Muscle layer of duodenum (tissue), 2 donors: ENCODE measurements at regions not wholly inside any gene's neighbourhood (a gene's known extent, or its start where the extent isn't known, plus 50 kb on each side); places are given as distances from the start of the nearest gene placed in this dataset.

Experiments
- H3K27ac ChIP-seq: one replicate; pipeline ENCODE4 v1.7.0; 2013; ENCODE audit warnings: mild to moderate bottlenecking, low read length
- H3K27me3 ChIP-seq: one replicate; pipeline ENCODE4 v1.7.0; 2013; ENCODE audit warnings: low read depth, mild to moderate bottlenecking, control low read depth, low read length
- H3K36me3 ChIP-seq, 2 donors: one replicate each; pipeline ENCODE4 v1.7.0; 2013; ENCODE audit warnings: low read length in 2 of 2, control low read depth in 1 of 2, mild to moderate bottlenecking in 1 of 2; ENCODE audit not compliant: insufficient read depth in 2 of 2, control insufficient read depth in 1 of 2
- H3K4me1 ChIP-seq, 2 donors: one replicate each; pipeline ENCODE4 v1.7.0; 2013; ENCODE audit warnings: low read length in 2 of 2, mild to moderate bottlenecking in 2 of 2, control low read depth in 1 of 2, moderate library complexity in 1 of 2; ENCODE audit not compliant: insufficient read depth in 2 of 2, control insufficient read depth in 1 of 2
- H3K4me3 ChIP-seq, 2 donors: one replicate each; pipeline ENCODE4 v1.7.0; 2013; ENCODE audit warnings: low read length in 2 of 2, low read depth in 1 of 2, mild to moderate bottlenecking in 1 of 2
- H3K9me3 ChIP-seq, 2 donors: one replicate each; pipeline ENCODE4 v1.7.0; 2013; ENCODE audit warnings: low read length in 2 of 2, control low read depth in 1 of 2, mild to moderate bottlenecking in 1 of 2; ENCODE audit not compliant: control insufficient read depth in 1 of 2
- donor health status: healthy.

DNA sequence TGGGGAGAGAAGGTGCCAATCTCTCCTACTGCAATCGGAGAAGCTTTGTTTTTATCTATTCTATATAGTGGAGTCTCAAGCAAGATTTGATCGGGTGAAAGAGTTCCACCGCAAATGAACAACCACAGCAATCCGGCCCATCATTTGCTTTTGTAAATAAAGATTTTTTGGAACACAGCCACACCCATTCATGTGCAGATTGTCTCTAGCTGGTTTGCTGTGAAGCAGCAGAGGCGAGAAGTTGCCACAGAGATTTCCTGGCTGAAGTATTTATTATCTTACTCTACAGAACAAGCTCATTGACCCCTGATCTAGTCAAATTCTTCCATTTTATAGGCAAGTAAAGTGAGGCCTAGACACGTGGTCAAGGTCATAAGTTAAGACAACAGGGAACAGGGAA is 195.5 kb upstream of the TNRC6C start:
- H3K36me3 ChIP-seq, result no peaks in the 10 kb centered on the region
- no peaks in the 10 kb centered on the region for H3K4me1 ChIP-seq
- H3K4me3 ChIP-seq, result no peak overlapping the region
- no peak overlapping the region for H3K27ac ChIP-seq
- no peaks in the 10 kb centered on the region for H3K27me3 ChIP-seq
- H3K9me3 ChIP-seq, result no peaks in the 10 kb centered on the region

DNA sequence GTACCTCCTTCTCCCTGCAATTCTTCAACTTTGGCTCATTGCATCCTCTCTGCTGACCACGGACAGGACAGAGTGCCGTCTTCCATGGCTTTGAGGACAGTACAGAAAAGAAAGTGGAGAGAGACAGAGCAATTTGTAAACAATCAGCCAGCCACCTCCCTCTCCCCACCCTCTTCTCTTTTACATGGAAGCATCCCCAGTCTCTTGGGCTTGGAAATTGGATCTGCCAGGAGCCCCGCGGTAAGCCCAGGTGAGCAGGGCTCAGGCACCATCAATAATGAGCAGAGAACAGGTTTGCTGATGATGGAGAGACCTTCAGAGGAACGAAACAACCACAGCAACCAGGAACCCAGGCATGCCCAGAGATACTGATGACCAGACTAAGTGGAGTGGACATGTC is 194.9 kb upstream of the TNRC6C start:
- Histone ChIP-seq H3K9me3 (no peaks in the 10 kb centered on the region), H3K36me3 (no peaks in the 10 kb centered on the region), H3K27ac (no peak overlapping the region), H3K27me3 (no peaks in the 10 kb centered on the region), H3K4me3 (no peak overlapping the region), H3K4me1 (no peaks in the 10 kb centered on the region)

DNA sequence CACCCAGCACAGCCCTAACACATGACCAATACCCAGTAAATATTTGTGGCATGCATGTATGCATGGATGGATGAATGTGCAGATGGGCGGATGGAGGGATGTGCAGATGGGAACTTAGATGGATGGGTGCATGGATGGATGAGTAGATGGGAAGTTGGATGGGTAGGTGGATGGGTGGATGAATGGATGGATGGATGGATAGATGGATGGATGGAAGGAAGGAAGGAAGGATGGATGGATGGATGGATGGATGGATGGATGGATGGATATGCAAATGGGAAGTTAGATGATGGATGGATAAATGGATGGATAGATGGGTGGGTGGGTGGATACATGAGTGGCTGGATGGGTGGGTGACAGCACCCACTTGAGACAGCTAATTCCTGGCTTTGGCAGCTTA is 193.2 kb upstream of the TNRC6C start:
- Histone ChIP-seq H3K36me3 (no peaks in the 10 kb centered on the region), H3K4me1 (no peaks in the 10 kb centered on the region), H3K4me3 (no peak overlapping the region), H3K27me3 (no peaks in the 10 kb centered on the region), H3K27ac (no peak overlapping the region), H3K9me3 (no peaks in the 10 kb centered on the region)

DNA sequence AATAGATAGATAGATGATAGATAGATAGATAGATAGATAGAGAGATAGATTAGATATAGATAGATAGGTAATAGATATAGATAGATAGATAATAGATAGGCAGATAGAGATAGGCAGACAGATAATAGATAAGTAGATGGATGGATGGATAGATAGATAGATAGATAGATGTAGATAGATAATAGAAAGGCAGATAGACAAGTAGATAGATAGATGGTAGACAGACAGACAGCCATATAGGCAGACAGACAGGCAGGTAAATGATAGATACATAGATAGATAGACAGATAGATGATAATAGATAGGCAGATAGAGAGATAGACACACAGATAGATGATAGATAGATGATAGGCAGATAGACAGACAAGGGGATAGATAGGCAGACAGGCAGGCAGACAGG is 191.4 kb upstream of the TNRC6C start:
- Histone ChIP-seq H3K36me3 (no peaks in the 10 kb centered on the region), H3K4me1 (no peaks in the 10 kb centered on the region), H3K27ac (no peak overlapping the region), H3K9me3 (no peaks in the 10 kb centered on the region), H3K27me3 (no peaks in the 10 kb centered on the region), H3K4me3 (no peak overlapping the region)

DNA sequence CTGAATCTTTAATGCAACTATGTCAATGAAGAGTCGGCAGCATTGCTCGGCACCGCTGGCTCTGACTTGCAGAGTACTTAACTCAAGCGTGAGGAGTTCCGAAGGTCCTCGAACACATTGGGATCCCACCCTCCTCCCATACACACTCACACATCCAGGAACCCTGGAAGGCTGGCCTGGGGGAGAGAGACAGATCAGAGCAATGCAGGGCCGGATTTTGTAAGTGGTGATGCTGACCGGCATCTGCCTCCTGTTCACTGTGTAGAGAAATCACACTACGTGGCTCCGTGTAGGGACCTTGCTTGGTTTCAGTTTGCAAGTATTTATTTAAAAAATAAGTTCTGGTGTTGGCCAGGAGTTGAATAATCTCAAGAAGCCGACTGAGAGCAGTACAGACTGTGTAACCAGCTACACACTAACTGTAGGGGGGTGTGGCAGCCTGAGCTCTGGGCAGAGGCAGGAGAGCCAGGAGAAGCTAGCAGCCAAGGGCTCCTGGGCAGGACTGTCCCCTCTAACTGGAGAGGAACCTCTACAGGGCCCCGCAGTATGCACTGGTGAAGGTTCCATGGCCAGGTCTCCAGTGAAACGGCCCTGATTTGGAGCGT is 190.2 kb upstream of the TNRC6C start:
- no peaks in the 10 kb centered on the region for H3K36me3 ChIP-seq
- no peak overlapping the region for H3K27ac ChIP-seq
- peaks cover 0 to 5% of the 10 kb centered on the region in 2 donors for H3K4me1 ChIP-seq
- no peak overlapping the region for H3K4me3 ChIP-seq
- no peaks in the 10 kb centered on the region for H3K9me3 ChIP-seq
- no peaks in the 10 kb centered on the region for H3K27me3 ChIP-seq

DNA sequence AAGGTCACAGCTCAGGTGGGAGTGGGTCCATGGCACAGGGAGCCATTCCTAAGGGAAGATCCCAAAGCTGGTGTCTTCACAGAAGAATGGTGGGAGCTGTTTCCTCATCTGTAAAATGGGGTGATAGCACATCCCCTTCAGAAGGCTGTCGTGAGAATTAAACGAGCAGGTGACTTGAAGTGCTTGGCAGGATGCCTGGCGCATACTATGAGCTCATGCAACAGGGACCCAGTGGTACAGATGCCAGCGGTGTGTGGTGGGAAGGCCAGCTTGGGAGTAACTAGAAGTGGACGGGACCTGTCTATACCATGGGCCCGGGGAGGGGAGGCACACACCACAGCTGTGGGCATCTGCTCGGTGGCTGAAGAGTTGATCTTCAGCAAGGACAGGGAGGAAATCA is 189.3 kb upstream of the TNRC6C start:
- no peak overlapping the region for H3K27ac ChIP-seq
- H3K4me3 ChIP-seq, result no peak overlapping the region
- H3K27me3 ChIP-seq, result no peaks in the 10 kb centered on the region
- H3K4me1 ChIP-seq, result peaks cover 0 to 5% of the 10 kb centered on the region in 2 donors
- H3K36me3 ChIP-seq, result no peaks in the 10 kb centered on the region
- H3K9me3 ChIP-seq, result no peaks in the 10 kb centered on the region

DNA sequence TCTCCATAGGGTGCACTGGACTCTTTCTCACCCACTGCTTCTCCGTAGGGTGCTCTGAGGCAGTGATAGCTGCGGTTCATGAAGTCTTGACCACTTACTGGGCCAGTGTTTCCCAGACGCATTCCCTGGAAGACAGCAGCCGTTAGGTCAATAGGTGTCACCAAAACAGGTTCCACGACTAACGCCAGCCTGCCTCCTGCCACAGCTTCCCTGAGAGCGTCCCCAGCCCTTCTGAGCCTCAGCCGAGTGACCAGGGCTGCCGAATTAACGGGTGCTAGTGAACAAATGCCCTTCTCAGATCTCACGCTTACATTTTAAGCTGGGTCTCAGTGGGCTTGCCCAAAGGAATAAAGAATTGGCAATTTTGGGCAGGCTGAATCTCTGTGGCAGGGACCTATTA is 188.7 kb upstream of the TNRC6C start:
- Histone ChIP-seq H3K4me1 (peaks cover 0 to 5% of the 10 kb centered on the region in 2 donors), H3K27me3 (no peaks in the 10 kb centered on the region), H3K9me3 (no peaks in the 10 kb centered on the region), H3K36me3 (no peaks in the 10 kb centered on the region), H3K27ac (no peak overlapping the region), H3K4me3 (no peak overlapping the region)

DNA sequence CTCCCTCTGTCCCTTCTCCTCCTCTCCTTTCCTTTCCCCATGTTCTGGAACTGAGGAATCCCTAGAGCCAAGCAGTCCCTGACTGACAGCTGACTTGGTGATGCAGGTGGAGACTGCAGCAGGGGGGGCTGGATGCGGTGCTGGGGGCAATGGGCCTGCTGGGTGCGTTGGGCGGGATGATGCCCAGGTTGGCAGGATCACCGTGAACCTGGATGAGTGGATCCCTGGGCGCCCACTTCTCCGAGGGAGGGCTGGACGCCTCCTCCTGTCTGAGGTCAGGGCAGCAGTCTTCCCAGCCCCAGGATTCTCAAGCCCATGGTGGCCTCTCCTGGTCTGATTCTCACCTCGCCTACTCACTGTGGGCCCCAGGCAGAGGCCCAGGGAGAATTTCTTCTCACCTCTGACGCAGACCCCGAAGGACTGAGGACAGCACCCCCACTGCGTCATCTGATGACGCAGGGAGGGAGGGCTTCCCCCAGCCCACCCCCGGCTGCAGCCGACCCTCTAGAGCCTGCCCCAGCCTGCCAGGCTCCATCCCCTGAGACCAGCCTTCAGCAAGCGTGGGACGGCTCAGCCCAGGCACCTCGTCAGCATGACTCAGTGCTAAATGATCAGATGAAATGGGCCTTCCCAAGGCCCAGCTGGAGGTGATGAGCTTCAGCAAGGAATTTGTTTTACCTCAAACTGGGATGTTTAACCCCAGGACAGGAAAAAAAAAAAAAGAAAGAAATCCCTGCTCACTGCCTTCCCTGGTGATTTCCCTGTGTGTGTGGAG is 188.0 kb upstream of the TNRC6C start:
- Histone ChIP-seq H3K4me1 (peaks cover 0 to 5% of the 10 kb centered on the region in 2 donors), H3K36me3 (no peaks in the 10 kb centered on the region), H3K9me3 (no peaks in the 10 kb centered on the region), H3K27me3 (no peaks in the 10 kb centered on the region), H3K4me3 (no peak overlapping the region), H3K27ac (no peak overlapping the region)

DNA sequence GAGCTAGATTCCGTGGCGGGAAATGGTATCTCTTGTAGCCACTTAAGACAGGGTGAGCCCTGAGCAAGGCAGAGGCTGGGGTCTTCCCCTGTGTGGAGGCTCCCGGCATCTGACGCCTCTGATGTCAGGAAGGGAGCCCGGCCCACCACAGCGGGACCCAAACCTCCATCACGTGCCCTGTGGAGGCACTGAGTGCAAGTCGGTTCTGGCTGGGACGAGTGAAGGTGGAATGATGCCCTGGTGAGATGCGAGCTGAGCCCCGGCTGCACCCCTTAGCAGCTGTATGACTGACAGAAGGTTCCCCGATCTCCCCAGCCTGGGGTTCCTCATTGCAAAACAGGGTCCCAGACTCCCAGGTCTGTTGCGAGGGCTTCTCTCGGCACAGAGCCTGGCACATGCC is 187.4 kb upstream of the TNRC6C start:
- Histone ChIP-seq H3K9me3 (no peaks in the 10 kb centered on the region), H3K36me3 (no peaks in the 10 kb centered on the region), H3K4me1 (peaks cover 0 to 5% of the 10 kb centered on the region in 2 donors), H3K4me3 (no peak overlapping the region), H3K27me3 (no peaks in the 10 kb centered on the region), H3K27ac (no peak overlapping the region)

DNA sequence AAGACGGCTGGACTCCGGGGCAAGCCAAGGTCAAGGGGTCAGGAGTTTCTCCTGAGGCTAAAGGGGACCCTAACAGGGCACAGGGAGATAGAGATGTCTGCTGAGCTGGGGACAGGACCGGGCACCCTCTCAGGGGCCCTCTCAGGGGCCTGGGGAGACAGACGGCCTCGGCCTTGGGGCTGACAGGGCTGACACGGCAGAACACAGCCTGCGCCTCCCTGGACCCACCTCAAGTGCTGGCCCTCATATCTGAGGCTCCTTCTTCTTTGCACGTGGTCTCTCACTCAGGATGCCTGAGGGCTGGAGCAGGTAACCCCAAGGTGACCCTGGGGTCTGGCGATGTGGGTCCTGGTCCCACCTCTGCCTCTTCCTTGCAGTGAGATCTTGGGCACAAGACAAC is 186.9 kb upstream of the TNRC6C start:
- Histone ChIP-seq H3K27ac (no peak overlapping the region), H3K4me1 (peaks cover 0 to 5% of the 10 kb centered on the region in 2 donors), H3K9me3 (no peaks in the 10 kb centered on the region), H3K27me3 (no peaks in the 10 kb centered on the region), H3K4me3 (no peak overlapping the region), H3K36me3 (no peaks in the 10 kb centered on the region)

- H3K4me1 ChIP-seq, result peaks cover 0 to 5% of the 10 kb centered on the region in 2 donors
- no peaks in the 10 kb centered on the region for H3K27me3 ChIP-seq
- no peak overlapping the region for H3K27ac ChIP-seq
Observed at GRCh38 chr17:77771998-77772397, 186.5 kb upstream of the TNRC6C start.

GRCh38 chr17:77772461-77772897 is 186.0 kb upstream of the TNRC6C start:
- H3K36me3 ChIP-seq, result no peaks in the 10 kb centered on the region
- peaks cover 0 to 5% of the 10 kb centered on the region in 2 donors for H3K4me1 ChIP-seq
- H3K4me3 ChIP-seq, result no peak overlapping the region
- no peak overlapping the region for H3K27ac ChIP-seq
- no peaks in the 10 kb centered on the region for H3K27me3 ChIP-seq
- H3K9me3 ChIP-seq, result no peaks in the 10 kb centered on the region

More at GRCh38 chr17:77771998-77772397, 186.5 kb upstream of the TNRC6C start:
- Histone ChIP-seq H3K9me3 (no peaks in the 10 kb centered on the region), H3K36me3 (no peaks in the 10 kb centered on the region), H3K4me3 (no peak overlapping the region)
